HG03045 (cell line): ENCODE measurements at regions not wholly inside any gene's neighbourhood (a gene's known extent, or its start where the extent isn't known, plus 50 kb on each side); places are given as distances from the start of the nearest gene placed in this dataset.
"Not testable (repeated sequence)": the region's sequence is repeated elsewhere in the genome, so short reads cannot be mapped to it uniquely, and the experiment has no call there.

ENCODE experiments used
- ATAC-seq: cut with Tn5 transposase; IDR thresholded peaks from one replicate; pipeline ENCODE4 v1.9.1; 2021; ENCODE audit warnings: mild to moderate bottlenecking, moderate library complexity; ENCODE audit not compliant: unreplicated experiment

- ATAC-seq, result no peak
Measured at GRCh38 chr7:115574681-115575291, 455.8 kb downstream of the TFEC start.

GRCh38 chr7:115572111-115572510 lies 458.5 kb downstream of the TFEC start:
- no peak for ATAC-seq

GRCh38 chr7:115561335-115562110 lies 469.0 kb downstream of the TFEC start:
- ATAC-seq, result no peak

- ATAC-seq, result no peak
Measured at GRCh38 chr7:115559877-115560276, 470.7 kb downstream of the TFEC start.

- ATAC-seq, result no peak
Measured at GRCh38 chr7:115558161-115558560, 472.4 kb downstream of the TFEC start.

- ATAC-seq, result not testable (repeated sequence)
Measured at GRCh38 chr7:115557296-115557695, 473.3 kb downstream of the TFEC start.

- ATAC-seq, result no peak
Measured at GRCh38 chr7:115552766-115553165, 477.8 kb downstream of the TFEC start.

GRCh38 chr7:115549910-115550309 lies 480.7 kb downstream of the TFEC start:
- ATAC-seq, result no peak

GRCh38 chr7:115548756-115549155 lies 481.8 kb downstream of the TFEC start:
- ATAC-seq, result no peak

GRCh38 chr7:115546790-115547189 lies 483.8 kb downstream of the TFEC start:
- ATAC-seq, result no peak

- no peak for ATAC-seq
Measured at GRCh38 chr7:115533785-115534184, 496.8 kb downstream of the TFEC start.

GRCh38 chr7:115526278-115526677 lies 504.3 kb downstream of the TFEC start:
- no peak for ATAC-seq

- ATAC-seq, result no peak
Measured at GRCh38 chr7:115522174-115522573, 508.4 kb downstream of the TFEC start.

GRCh38 chr7:115516341-115516740 lies 514.2 kb downstream of the TFEC start:
- ATAC-seq, result no peak

- no peak for ATAC-seq
Measured at GRCh38 chr7:115511330-115511729, 519.2 kb downstream of the TFEC start.

- no peak for ATAC-seq
Measured at GRCh38 chr7:115505136-115505535, 525.4 kb downstream of the TFEC start.

GRCh38 chr7:115499956-115500355 lies 530.6 kb downstream of the TFEC start:
- ATAC-seq, result no peak

- no peak for ATAC-seq
Measured at GRCh38 chr7:115496006-115496405, 534.6 kb downstream of the TFEC start.

GRCh38 chr7:115494529-115495147 lies 535.9 kb downstream of the TFEC start:
- no peak for ATAC-seq

- no peak for ATAC-seq
Measured at GRCh38 chr7:115493381-115493780, 537.2 kb downstream of the TFEC start.

GRCh38 chr7:115491744-115492380 lies 538.7 kb downstream of the TFEC start:
- no peak for ATAC-seq

- no peak for ATAC-seq
Measured at GRCh38 chr7:115479448-115479847, 551.1 kb downstream of the TFEC start.
